Esophagus muscularis mucosa (tissue), 4 donors: ENCODE measurements at regions not wholly inside any gene's neighbourhood (a gene's known extent, or its start where the extent isn't known, plus 50 kb on each side); places are given as distances from the start of the nearest gene placed in this dataset.

Source experiments
- EP300 ChIP-seq: sonication (generic); formaldehyde crosslinking; IDR thresholded peaks from one replicate; pipeline ENCODE4 v1.6.1; 2017; ENCODE audit warnings: antibody characterized with exemption
- POLR2A ChIP-seq: fragments of 450-650 bp; IDR thresholded peaks from one replicate; pipeline ENCODE4 v1.6.1; 2017; ENCODE audit warnings: antibody characterized with exemption, moderate library complexity, mild to moderate bottlenecking, low read depth
- TF ChIP-seq, protein P1 (sequence below), 3 experiments: fragments of 200-600 bp in 2 of 3; fragments of 450-650 bp in 1 of 3; sonication (generic) in 2 of 3; IDR thresholded peaks; one replicate each; pipeline ENCODE4 v1.5.1; 2017 to 2019; ENCODE audit warnings: antibody characterized with exemption in 3 of 3, mild to moderate bottlenecking in 2 of 3, moderate library complexity in 1 of 3

DNA sequence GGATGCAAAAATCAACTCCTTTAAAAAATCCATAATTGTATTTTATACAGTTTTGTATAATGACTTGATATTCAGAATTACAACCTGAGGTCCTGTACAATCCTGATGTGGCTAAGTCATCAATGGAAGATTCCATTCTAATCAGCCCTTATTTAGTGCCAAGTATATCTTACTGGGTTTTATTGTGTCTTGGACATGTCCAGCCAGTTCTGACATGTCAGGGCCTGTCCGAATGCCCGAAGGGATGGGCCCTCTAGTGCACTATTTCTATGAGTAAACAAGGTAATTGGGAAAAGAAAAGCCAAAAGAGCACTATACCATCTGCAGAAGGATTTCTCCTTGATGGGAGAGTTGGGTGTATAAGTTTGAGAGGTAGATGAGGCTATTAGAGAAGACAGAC is 412.9 kb downstream of the METTL15 start:
- no peak for TF ChIP-seq EP300
- TF ChIP-seq, protein P1, sequence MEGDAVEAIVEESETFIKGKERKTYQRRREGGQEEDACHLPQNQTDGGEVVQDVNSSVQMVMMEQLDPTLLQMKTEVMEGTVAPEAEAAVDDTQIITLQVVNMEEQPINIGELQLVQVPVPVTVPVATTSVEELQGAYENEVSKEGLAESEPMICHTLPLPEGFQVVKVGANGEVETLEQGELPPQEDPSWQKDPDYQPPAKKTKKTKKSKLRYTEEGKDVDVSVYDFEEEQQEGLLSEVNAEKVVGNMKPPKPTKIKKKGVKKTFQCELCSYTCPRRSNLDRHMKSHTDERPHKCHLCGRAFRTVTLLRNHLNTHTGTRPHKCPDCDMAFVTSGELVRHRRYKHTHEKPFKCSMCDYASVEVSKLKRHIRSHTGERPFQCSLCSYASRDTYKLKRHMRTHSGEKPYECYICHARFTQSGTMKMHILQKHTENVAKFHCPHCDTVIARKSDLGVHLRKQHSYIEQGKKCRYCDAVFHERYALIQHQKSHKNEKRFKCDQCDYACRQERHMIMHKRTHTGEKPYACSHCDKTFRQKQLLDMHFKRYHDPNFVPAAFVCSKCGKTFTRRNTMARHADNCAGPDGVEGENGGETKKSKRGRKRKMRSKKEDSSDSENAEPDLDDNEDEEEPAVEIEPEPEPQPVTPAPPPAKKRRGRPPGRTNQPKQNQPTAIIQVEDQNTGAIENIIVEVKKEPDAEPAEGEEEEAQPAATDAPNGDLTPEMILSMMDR (IDR thresholded peaks at IDR 0.05), result no peak
- TF ChIP-seq POLR2A, result no peak
